ENCODE measurements at regions not wholly inside any gene's neighbourhood (a gene's known extent, or its start where the extent isn't known, plus 50 kb on each side); places are given as distances from the start of the nearest gene placed in this dataset.

DNA sequence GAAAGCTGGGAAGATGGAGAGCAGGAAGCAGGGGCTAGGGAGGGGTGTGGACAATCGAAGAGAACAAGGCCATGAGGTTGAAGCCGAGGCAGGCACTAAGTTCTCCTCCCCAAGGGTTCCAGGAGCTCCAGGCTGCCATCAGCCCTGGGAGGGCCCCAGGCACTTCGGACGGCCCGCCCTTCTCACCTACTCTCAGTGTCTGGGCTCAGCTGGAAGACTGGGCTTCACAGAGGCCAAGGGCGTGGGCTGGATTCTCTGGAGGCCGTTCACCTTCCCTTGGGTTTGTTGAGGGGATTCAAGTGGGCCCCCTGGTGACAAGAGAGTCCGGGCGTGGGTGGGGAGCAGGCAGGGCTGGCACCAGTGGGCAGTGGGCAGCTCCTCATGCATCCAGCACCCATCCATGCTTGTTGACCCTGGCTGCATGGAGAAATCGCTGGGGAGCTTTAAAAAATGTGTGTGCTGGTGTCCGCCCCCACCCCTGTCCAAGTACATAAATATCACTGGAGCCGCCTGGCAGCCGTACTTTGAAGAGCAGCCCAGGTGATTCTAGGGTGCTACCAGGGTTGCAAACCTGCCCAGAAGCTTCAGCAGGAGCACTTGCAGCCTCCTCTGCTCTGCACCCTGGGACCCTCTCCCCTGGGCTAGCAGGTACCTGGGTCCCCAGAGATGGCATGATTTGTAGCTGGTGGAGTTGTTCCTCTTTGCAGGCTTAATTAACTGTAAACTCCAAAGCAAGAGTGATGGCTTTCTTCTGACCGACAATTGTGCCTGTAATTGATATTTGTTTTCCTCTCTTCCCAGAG lies 74.3 kb downstream of the RTL6 start:
- DNase-seq = peak; percentile 28

DNA sequence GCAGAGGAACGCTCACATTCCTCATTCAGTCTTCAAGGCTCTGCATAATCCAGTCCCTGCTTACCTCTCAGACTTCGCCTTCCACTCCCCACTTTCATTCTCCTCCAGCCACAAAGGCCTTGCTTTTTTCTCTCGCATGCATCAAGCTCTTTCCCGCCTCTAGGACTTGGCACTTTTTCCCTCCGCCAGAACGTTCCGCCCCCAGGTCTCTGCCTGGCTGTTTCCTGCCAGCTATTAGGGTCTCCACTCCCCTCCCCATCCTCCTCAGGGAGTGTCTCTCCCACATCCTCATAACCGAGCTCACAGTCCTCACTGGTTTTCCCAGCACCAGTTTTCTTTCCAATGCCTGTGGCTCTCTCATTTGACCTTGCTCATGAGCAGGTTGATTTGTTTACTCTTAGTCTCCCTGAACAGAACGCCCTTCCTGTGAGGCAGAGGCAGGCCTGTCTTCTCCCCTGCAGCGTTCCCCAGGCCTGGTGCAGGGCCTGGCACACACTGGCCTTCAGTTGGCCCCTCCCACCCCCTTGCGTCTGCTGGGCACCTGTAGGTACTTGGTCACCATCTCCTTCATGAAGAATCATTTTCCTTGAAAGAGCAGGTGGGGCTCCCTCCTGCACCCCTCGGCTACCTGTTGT lies 75.2 kb downstream of the RTL6 start:
- peak; percentile 41 for DNase-seq

DNA sequence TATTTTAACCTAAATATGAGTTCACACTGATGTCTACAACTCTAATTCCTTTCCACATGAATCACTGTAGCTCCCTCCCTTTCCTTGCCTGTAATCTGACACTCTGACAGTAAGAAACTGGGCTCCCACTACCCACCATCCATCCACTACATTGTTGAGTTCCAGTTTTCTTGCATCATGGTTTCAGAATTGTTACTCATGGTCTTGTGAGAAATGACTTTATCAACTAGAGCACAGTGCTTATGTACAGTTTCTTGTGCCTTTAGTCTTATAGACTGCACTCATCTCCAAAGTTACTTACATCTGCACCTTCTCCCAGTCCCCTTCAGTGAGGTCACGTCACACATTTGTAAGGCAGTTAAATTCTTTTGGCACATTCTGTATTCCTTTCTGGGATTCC lies 78.6 kb downstream of the RTL6 start:
- DNase-seq = no peak

DNA sequence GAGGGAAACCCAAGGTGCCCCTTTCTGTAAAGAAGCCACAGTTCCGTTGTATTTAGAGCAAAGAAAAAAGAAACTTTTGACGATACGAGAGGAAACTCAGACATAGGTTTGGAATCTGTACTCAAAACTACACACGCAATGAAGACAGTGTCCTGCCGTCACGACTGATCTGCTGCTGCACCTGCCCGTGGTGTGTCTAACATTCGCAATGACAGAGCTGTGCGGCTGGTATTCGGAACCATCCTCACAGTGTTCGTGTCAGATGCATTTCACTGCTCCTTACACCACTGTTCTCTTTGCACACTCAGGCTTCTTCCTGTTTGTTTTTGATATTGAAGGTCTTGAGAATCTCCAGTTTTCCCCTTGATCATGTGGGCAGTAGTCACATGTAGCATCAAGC lies 84.8 kb downstream of the RTL6 start:
- DNase-seq = peak; percentile 2

DNA sequence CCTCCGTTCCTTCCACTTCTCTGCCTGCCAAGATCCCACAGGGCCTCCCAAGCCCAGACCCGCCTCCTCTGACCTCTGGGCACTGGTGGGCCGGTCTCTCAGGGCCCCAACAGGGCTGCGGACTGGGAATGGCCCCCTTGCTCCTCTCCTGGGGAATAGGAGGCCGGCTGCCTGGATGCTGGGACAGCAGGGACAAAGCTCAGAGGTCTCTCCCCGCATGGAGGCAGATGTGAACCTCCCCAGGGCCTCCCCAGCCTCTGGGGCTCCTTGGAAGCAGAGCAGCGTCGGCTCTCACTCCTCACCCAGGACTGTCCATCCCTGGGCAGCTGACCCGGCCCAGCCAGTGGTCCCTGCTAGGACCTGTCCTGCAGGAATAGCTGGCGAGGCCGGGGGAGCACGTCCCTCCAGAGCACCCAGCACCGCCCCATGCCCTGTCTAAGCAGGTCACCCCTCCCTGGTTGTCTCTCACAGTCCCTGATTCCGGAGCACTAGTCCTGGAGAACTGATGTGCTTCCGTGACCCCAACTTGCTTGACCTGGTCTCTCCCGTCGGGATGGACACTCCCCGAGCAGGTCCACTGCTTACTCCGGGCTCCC lies 85.8 kb downstream of the RTL6 start:
- peak; percentile 37 for DNase-seq

DNA sequence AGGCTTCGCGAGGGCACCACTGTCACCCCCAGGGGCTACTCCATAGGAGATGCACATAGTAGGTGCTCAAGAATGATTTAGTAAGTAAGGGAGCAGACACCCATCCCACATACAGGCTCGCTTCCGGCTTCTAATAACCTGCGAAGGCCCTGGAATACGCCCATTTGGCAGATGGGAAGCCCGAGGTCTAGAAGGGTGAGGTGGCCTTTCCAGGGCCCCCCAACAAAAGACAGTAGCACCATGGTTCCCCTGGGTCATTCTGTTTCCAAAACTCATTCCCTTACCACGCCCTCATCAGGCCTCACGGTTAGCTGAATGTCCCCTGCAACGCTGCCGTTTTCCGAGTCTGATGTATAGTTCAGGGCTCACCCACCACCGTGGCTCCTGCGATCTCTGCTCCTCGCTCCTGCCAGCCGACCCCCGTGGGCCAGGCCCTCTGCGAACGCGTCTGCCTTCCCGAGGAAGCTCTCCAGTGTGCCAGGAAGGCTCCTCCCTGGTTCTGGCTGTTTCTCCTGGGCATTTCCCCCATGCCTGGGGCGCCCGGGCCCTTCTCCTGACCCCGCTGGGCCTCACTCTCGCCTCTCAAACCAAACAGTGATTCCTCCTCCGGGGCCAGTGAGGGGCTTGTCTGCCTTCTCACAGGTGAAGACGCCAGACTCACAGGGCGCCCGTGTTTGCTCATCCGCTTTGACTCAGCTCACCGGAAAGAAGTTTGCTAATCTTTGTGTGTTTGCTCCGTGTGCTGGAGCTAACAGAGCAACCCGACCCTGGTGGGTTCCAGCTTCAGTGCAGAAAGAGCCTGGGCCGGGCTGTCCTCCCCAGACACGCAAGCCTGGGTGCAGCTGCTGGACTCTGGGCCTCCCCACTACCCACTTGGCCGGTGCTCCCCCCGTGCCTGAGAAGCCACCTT lies 86.6 kb downstream of the RTL6 start:
- DNase-seq = peak; percentile 36

DNA sequence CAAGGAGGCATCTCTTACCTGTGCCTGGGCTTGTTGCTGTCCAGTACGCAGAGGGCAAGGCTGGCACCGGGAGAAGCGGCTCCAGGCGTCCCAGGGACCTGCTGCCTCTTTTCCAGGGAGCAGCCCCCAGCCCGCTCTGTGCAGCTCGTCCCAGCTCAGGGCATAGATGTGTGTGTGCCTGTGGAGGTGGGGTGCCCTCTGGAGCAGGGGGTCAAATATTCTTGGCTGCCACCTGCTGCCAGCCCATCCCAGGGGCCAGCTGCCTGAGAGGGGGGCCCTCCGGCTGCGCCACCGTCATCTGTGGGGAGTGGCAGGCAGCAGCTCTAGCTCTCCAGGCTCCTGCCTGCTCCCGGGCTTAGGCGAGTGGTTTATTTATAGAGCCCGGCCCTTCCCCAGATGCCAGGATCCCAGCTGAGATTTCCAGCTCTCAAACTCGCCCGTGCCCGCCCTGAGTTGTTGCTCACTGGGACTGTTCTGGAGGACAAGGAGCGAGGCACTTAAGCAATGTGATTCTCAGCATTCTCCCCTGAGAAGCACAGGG lies 87.5 kb downstream of the RTL6 start:
- peak; percentile 56 for DNase-seq

DNA sequence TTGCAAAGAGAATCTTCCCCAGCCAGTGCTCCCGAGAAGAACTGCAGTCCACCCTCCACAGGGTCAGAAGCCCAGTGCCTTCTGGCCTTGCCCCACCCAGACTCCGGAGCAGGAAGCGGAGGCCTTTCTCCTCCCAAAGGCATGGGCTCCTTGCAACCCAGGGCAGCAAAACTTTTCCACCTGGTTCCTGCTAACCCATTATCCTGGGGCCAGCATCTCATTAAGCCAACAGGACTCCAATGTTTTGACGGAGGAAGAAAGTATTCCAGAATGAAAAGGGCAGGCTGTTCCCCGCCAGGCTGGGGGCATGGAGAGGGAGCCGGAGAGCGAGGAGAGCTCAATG lies 88.1 kb downstream of the RTL6 start:
- DNase-seq = peak; percentile 46

DNA sequence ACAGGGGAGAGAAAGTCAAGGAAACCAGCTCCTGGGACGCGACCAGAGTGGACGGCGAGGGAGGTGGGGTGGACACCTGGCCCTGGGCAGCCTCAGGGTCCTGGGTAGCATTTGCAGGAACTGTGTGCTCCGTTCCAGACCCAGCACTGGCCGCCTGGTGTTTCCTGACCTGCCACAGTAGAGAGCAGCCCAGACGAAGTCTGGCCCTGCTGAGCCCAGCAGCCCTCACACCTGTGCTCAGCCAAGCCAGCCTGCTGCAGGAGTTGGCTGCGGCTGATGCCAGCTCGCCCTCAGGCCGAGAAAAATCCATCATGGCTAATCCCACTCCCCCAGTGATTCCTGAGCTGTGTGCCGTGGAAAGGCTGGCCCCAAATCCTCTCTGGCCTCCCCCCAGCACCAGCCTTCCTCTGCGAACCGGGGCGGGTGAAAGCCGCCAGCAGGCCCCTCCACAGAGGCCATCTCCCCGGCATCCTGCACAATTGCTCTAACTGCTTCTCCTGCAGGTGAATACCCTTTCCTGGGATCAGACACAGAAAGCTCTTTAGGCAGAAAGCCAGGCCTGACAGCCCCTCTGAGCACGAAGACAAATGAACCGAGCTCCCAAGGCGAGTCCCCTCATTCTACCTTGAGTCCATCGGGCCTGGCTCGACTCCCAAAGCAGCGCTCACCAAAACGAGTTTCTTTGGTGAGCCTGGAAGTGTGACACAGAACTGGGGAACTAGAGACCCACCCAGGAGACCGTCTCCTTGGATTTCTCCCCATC lies 88.6 kb downstream of the RTL6 start:
- DNase-seq = peak; percentile 23

DNA sequence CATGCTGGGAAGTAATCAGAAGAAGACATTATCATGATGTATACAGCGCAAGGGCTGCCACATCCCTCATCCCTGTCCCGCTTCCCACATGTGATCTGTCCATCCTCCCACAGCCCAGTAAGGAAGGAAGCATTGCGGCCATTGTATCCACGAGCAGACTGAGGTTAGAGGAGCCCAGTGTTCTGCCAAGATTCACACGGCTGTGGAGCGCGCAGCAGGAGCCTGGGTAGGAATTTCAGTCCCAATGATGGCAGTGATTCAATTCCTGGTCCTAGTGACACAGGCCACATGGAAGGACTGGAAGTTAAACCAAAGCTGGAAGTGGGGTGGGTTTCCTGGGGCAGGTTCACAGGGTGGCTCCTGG lies 89.2 kb downstream of the RTL6 start:
- peak; percentile 6 for DNase-seq

DNA sequence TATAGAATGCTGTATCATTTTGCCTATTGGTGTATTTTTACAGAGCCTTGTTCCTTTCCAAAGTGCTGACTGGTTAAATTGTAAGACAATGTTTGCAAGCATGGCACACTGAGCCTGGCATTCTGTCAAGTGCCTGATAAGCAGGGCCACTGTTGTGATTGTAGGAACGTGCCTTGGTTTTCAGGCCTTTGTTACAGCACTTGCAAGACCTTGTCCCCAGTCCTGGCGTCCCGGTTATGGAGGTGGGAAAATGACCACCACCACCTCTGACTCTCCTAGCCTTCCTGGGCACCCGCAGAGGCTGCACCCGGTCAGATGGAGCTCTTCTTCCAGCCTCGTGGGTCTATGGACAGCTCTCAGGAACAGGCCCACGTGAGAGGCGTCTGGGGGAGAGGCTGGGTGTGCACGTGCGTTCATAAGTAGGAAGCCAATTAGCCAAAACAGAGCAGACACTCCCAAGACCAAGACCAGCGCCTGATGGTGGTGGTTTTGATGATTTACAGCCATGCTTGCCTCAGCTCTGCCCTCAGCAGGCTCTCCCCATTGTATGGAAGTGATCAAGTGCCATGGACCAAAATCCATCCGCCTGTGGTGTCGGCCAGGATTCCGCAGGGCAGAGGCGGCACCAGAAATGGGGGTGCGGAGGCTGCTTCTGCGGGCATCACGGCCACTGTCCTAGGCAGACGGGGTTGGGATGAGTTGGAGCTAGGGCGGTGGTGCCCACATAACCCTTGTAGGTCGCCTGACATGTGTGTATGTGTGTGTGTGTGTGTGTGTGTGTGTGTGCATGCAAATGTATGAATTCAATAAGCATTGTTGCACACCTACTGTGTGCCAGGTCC lies 89.8 kb downstream of the RTL6 start:
- peak; percentile 6 for DNase-seq

DNA sequence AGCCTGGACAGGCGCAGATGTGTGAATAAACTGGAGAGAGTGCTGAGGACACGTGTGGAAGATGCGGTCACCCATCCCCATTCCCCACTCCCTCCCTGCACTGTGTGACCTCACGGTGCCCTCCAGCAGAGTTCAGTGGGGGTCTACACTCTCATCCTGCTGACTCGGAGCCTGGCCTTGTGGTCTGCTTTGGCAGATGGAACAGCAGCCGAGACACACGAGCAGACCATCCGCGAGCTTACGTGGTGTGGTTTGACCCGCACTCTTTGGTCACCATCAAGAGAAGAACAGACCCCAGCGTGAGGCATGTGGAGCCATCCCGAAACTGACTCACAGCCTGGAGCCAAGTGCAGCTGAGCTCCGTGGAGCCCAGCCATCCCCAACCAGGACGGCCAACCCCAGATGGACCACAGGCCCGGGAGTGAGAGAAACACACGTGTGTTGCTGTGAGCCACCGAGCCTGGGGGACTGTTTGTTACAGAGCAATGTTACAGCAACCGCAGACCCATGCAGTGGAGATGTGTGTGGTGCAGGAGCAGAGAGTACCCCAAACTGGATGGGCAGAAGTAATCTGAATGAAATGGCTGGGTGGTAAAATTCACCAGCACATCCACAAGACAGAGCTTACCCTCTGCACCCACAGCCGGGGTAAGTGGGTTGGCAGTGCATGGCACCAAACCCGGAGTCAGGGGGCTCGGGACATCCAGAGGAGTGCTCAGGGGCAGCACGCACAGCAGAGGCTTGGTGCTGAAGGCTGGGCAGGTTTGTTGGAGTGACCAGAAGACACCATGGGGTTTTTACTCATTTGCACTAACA lies 90.7 kb downstream of the RTL6 start:
- DNase-seq = peak; percentile 30

DNA sequence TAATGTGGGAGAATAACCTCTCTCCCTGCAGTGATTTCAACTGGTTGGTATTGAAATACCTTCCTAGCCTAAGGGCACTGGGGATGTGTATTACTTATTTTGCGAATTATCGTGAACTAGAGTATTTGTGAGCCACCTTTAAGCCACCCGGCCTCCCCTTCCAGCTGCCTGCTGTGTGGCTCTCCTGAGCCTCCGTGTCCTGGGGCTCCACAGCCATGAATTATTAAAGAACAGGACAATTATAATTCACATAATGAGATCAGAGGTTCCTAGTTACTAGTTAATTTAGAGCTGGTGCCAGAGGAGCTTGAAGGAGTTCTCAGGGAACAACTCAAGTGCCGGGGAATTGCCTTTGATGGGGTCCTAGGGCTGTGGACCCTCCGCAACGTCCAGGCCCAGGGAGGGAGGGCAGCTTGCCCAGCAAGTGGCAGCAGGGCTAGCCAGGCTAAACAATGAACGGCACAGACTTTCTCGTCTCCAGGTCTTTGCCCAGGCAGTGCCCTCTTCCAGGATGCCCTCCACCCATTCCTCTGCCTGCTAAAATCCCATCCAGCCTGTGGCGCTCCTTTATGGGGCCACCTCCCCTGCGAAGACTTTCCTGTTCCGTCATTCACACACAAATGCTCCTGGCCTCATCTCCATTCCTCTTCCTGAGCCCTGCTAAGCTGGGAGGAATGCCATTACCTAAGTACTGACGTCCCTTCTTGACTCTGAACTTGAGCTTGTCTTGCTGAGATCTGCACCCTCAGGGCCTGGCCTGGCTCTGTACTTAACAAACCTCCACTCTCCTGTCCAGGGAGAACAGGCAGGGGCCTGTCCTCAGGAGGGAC lies 91.5 kb downstream of the RTL6 start:
- peak; percentile 45 for DNase-seq

DNA sequence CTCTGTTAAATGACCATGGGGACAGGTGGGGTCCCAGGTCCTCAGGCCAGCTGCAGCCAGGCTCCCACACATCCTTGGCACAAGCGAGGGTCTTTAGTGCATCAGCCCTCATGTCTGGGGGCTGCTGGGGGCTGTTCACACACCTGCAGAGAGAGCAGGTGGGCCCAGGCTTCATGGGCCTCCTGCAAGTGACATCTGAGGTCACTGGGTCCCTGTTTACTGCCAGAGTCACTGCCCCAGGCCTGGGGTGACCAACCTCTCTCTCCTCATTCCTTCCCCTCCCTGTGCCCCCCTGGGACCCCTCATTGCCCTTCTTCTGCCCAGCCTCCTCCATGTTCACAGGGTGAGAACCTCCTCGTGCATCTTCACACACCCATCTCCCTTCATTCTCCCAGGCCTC lies 92.4 kb downstream of the RTL6 start:
- DNase-seq = peak; percentile 27

DNA sequence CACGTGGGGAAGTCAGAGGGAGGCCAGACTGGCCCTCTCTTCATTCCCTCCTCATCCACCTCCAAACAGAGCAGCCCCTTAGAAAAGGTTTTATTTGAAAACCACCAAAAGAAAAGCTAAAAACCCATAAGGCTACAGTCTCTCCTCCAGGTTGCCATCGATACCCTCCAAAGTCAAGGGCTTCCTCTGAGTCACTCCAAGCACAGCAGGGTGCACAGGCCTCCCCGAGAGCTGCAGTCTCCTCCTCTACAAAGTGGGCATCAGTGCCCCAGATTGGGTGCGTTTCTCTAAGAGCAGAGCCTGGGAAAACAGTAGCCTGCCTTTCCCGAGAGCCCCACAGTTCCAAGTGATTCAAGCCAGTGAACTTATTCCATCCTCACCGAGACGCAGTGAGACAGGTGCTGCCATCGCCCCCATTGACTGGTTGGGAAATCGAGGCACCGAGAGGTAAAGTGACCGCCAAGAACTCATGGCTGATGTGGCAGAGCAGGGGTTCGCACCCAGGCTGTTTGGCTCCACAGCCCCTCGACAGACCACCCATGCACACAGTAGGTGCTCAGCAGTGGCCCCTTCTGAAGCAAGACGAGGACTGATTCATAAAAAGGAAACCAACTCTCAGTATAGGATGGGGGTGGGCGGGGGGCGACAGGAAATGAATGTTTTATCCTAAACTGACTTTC lies 91.7 kb upstream of the SHISAL1 start:
- DNase-seq = peak; percentile 25

DNA sequence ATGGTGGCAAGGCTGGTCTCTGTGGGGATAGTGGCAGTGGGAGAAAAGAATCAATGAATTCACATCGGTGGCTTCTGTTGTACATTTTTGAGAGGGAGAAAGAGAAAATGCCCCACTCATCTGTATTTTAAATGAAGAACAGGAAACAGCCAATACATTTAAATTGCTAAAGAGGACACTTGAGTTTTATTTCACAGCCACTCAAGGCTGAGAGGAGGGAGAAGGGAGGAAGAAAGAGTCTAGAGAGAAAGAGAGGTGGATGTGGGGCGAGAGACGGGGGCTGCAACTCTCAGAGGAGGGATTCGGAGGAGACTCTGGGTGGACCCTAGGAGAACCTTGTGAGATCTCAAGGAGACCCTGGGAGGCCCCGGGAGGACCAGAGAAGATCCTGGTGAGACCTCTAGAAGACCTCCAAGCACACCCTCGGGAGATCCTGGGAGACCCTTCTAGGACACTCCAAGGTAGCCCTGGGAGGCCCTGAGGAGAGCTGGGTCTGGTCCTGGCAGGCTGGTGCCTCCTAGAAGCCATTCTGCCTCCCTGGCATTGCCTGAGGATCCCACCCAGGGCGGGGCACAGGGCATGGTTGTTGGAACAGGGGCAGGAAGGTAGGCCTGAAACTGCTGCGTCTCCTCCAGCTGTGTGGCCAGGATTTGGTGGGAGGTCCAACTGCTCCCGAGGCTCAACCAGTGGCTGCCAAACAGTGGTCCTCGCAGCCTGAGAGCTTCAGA lies 91.0 kb upstream of the SHISAL1 start:
- peak; percentile 25 for DNase-seq

DNA sequence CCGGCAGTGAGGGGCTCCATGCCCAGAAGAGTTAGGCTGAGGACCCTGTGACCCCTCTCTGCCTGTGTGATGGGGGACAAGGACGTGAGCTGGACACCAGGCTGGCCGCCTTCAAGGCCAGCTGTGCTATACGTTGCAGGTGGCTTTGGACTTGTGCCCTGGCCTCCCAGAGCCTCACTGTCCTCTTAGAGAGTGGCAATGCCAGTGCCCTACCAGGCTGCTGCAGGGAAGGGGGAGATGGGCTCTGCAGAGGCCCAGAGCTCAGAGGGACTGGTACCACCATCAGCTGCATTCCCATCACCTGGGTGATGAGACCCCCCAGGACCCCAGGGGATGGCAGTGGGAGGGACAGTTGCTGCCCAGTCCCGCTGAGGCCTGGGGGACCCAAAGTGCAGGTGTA lies 90.4 kb upstream of the SHISAL1 start:
- DNase-seq = peak; percentile 35
